ENCODE measurements at regions not wholly inside any gene's neighbourhood (a gene's known extent, or its start where the extent isn't known, plus 50 kb on each side); places are given as distances from the start of the nearest gene placed in this dataset.

DNA sequence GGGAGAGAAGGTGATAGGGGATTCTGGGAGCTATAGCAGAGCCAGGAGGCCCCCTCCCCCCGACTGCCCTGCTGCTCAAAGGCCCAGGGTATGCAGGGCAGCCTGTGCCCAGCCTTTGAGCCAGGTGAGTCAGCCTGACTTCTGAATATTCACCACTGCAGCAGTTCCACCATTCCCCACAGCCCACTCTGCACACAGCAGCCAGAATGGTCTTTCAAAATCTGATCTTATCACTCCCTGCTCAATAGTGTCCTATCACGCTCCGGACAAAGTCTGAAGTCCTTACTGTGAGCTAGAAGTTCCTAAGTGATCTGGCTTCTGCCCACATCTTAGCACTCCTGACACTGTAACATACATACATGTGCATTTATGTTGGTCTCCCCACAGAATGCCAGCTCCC is 111.7 kb downstream of the BUD13 start:
- TF ChIP-seq, protein P1, sequence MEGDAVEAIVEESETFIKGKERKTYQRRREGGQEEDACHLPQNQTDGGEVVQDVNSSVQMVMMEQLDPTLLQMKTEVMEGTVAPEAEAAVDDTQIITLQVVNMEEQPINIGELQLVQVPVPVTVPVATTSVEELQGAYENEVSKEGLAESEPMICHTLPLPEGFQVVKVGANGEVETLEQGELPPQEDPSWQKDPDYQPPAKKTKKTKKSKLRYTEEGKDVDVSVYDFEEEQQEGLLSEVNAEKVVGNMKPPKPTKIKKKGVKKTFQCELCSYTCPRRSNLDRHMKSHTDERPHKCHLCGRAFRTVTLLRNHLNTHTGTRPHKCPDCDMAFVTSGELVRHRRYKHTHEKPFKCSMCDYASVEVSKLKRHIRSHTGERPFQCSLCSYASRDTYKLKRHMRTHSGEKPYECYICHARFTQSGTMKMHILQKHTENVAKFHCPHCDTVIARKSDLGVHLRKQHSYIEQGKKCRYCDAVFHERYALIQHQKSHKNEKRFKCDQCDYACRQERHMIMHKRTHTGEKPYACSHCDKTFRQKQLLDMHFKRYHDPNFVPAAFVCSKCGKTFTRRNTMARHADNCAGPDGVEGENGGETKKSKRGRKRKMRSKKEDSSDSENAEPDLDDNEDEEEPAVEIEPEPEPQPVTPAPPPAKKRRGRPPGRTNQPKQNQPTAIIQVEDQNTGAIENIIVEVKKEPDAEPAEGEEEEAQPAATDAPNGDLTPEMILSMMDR (IDR thresholded peaks at IDR 0.05) = no peak
- no peak for TF ChIP-seq POLR2A (IDR thresholded peaks at IDR 0.05)

All from esophagus squamous epithelium (tissue), 4 donors.